ENCODE measurements at regions not wholly inside any gene's neighbourhood (a gene's known extent, or its start where the extent isn't known, plus 50 kb on each side); places are given as distances from the start of the nearest gene placed in this dataset.

DNA sequence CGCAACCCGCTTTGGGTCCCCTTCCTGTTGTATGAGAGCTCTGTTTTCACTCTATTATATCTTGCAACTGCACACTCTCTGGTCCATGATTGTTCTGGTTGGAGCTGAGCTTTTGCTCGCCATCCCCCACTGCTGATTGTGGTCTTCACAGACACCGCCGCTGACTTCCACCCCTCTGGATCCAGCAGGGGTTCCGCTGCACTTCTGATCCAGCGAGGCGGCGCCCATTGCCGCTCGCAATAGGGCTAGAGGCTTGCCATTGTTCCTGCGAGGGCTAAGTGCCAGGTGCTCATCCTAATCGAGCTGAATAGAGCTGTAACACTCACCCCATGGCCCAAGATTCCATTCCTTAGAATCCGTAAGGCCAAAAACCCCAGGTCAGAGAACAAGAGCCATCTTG, 1905.8 kb upstream of the RAG2 start:
- TF ChIP-seq EZH2 (IDR thresholded peaks at IDR 0.05; ENCODE audit: insufficient read depth, poor library complexity, severe bottlenecking) (no peak), EZH2phosphoT487 (IDR thresholded peaks at IDR 0.05; ENCODE audit: insufficient read depth, low read depth) (no peak)

Data from GM23248 (cell line).